H9 (cell line): ENCODE measurements at regions not wholly inside any gene's neighbourhood (a gene's known extent, or its start where the extent isn't known, plus 50 kb on each side); places are given as distances from the start of the nearest gene placed in this dataset.

ENCODE experiments used
- DNase-seq: peaks from one replicate; pipeline ENCODE4 v3.0.0-alpha.2; 2017
- H2AFZ ChIP-seq: one replicate; pipeline ENCODE4 v1.6.1; 2013; ENCODE audit warnings: mild to moderate bottlenecking, low read length, control low read depth, moderate library complexity
- H2AK5ac ChIP-seq: 2 replicates; pipeline ENCODE4 v1.6.1; 2013; ENCODE audit warnings: low read length, control low read depth, mixed read lengths; ENCODE audit not compliant: insufficient read length
- H2BK120ac ChIP-seq: one replicate; pipeline ENCODE4 v1.6.1; 2013; ENCODE audit warnings: low read depth, mild to moderate bottlenecking, low read length, control low read depth, inconsistent platforms; ENCODE audit not compliant: poor library complexity, severe bottlenecking
- H2BK12ac ChIP-seq: 2 replicates; pipeline ENCODE4 v1.6.1; 2013; ENCODE audit warnings: low read length, control low read depth, mixed read lengths, low read depth; ENCODE audit not compliant: insufficient read length
- H2BK15ac ChIP-seq: 2 replicates; pipeline ENCODE4 v1.6.1; 2013; ENCODE audit warnings: low read depth, low read length, control low read depth
- H2BK20ac ChIP-seq: one replicate; pipeline ENCODE4 v1.6.1; 2013; ENCODE audit warnings: low read depth, mild to moderate bottlenecking, low read length, control low read depth, inconsistent platforms; ENCODE audit not compliant: poor library complexity, severe bottlenecking
- H2BK5ac ChIP-seq: 2 replicates; pipeline ENCODE4 v1.6.1; 2013; ENCODE audit warnings: low read length, control low read depth, mixed read lengths; ENCODE audit not compliant: insufficient read length
- H3K14ac ChIP-seq: 2 replicates; pipeline ENCODE4 v1.6.1; 2013; ENCODE audit warnings: low read length, control low read depth; ENCODE audit not compliant: insufficient read depth
- H3K18ac ChIP-seq: 2 replicates; pipeline ENCODE4 v1.6.1; 2013; ENCODE audit warnings: low read depth, mild to moderate bottlenecking, mixed read lengths, low read length, control low read depth; ENCODE audit not compliant: insufficient read length
- H3K23ac ChIP-seq: 2 replicates; pipeline ENCODE4 v1.6.1; 2013; ENCODE audit warnings: low read length, control low read depth, mixed read lengths, low read depth; ENCODE audit not compliant: insufficient read length
- H3K23me2 ChIP-seq: 2 replicates; pipeline ENCODE4 v1.6.1; 2013; ENCODE audit warnings: low read depth, mild to moderate bottlenecking, mixed read lengths, low read length, control low read depth; ENCODE audit not compliant: insufficient read length, poor library complexity, severe bottlenecking
- H3K27ac ChIP-seq: 2 replicates; pipeline ENCODE4 v1.5.1; 2013; ENCODE audit warnings: low read length, control low read depth, mixed read lengths, low read depth; ENCODE audit not compliant: insufficient read length
- H3K27me3 ChIP-seq: 2 replicates; pipeline ENCODE4 v1.6.1; 2013; ENCODE audit warnings: low read length, control low read depth, inconsistent platforms; ENCODE audit not compliant: insufficient read depth
- H3K4ac ChIP-seq: 2 replicates; pipeline ENCODE4 v1.6.1; 2013; ENCODE audit warnings: low read depth, mild to moderate bottlenecking, control low read depth, inconsistent platforms, low read length, moderate library complexity
- H3K4me1 ChIP-seq: 2 replicates; pipeline ENCODE4 v1.6.1; 2013; ENCODE audit warnings: low read length, control low read depth, inconsistent platforms; ENCODE audit not compliant: insufficient read depth
- H3K4me2 ChIP-seq: 2 replicates; pipeline ENCODE4 v1.6.1; 2013; ENCODE audit warnings: low read length, control low read depth, mixed read lengths; ENCODE audit not compliant: insufficient read length, insufficient read depth
- H3K56ac ChIP-seq: 2 replicates; pipeline ENCODE4 v1.6.1; 2013; ENCODE audit warnings: low read depth, mild to moderate bottlenecking, mixed read lengths, low read length, control low read depth; ENCODE audit not compliant: insufficient read length
- H3K79me1 ChIP-seq: 2 replicates; pipeline ENCODE4 v1.6.1; 2013; ENCODE audit warnings: low read depth, mild to moderate bottlenecking, moderate library complexity, low read length, control low read depth, inconsistent platforms; ENCODE audit not compliant: insufficient read depth, poor library complexity, severe bottlenecking
- H3K79me2 ChIP-seq: 2 replicates; pipeline ENCODE4 v1.6.1; 2013; ENCODE audit warnings: low read length, control low read depth, inconsistent platforms; ENCODE audit not compliant: insufficient read depth
- H3K9ac ChIP-seq: 2 replicates; pipeline ENCODE4 v1.6.1; 2013; ENCODE audit warnings: low read length, control low read depth, mixed read lengths; ENCODE audit not compliant: insufficient read length; ENCODE audit errors: extremely low read depth
- H3K9me3 ChIP-seq: one replicate; pipeline ENCODE4 v1.6.1; 2013; ENCODE audit warnings: low read depth, low read length, inconsistent platforms; ENCODE audit not compliant: control insufficient read depth
- H3T11ph ChIP-seq: one replicate; pipeline ENCODE4 v1.6.1; 2013; ENCODE audit warnings: mild to moderate bottlenecking, low read length, control low read depth, inconsistent platforms
- H4K20me1 ChIP-seq: one replicate; pipeline ENCODE4 v1.6.1; 2013; ENCODE audit not compliant: control insufficient read depth, insufficient read length, insufficient read depth
- H4K5ac ChIP-seq: 2 replicates; pipeline ENCODE4 v1.6.1; 2013; ENCODE audit warnings: low read depth, mild to moderate bottlenecking, mixed read lengths, low read length, control low read depth; ENCODE audit not compliant: insufficient read length
- H4K8ac ChIP-seq: replicated peaks from 2 replicates; pipeline ENCODE4 v1.6.1; 2013; ENCODE audit warnings: low read length, control low read depth, mixed read lengths, low read depth; ENCODE audit not compliant: insufficient read length
- H4K91ac ChIP-seq: 2 replicates; pipeline ENCODE4 v1.6.1; 2013; ENCODE audit warnings: low read depth, mild to moderate bottlenecking, moderate library complexity, mixed read lengths, low read length, control low read depth; ENCODE audit not compliant: insufficient read length
- H3K27ac Mint-ChIP-seq, 3 experiments: 2 replicates in 2 of 3; 3 replicates in 1 of 3; pipeline ENCODE4 v1.8.0; 2020 to 2021; ENCODE audit warnings: mixed read lengths in 3 of 3, mild to moderate bottlenecking in 1 of 3, moderate library complexity in 1 of 3
- H3K27me3 Mint-ChIP-seq: 2 replicates; pipeline ENCODE4 v1.8.0; 2021; ENCODE audit warnings: low read depth, mild to moderate bottlenecking, moderate library complexity, mixed read lengths
- H3K36me3 Mint-ChIP-seq, 3 experiments: 2 replicates in 2 of 3; 3 replicates in 1 of 3; pipeline ENCODE4 v1.8.0; 2020 to 2021; ENCODE audit warnings: low read depth in 3 of 3, mixed read lengths in 3 of 3; ENCODE audit not compliant: insufficient read depth in 1 of 3
- H3K4me1 Mint-ChIP-seq, 2 experiments: 2 replicates each; pipeline ENCODE4 v1.8.0; 2020; ENCODE audit warnings: mixed read lengths in 2 of 2
- H3K4me3 Mint-ChIP-seq, 2 experiments: 2 replicates in 1 of 2; 3 replicates in 1 of 2; pipeline ENCODE4 v1.8.0; 2020 to 2021; ENCODE audit warnings: mild to moderate bottlenecking in 2 of 2, mixed read lengths in 2 of 2, moderate library complexity in 1 of 2
- H3K9me3 Mint-ChIP-seq, 2 experiments: 2 replicates in 1 of 2; 3 replicates in 1 of 2; pipeline ENCODE4 v1.8.0; 2020; ENCODE audit warnings: mild to moderate bottlenecking in 2 of 2, mixed read lengths in 2 of 2, moderate library complexity in 1 of 2
- CTCF ChIP-seq: fragments of 200-600 bp; sonication (generic); conservative IDR thresholded peaks from 3 replicates; pipeline ENCODE4 v1.8.0; 2021; ENCODE audit warnings: antibody characterized with exemption, mild to moderate bottlenecking
- WGBS: extraction: QIAGEN DNeasy Blood & Tissue Kit; methylation state at CpG from one replicate; pipeline ENCODE4 v1.1.7; 2013; ENCODE audit warnings: missing lambda C conversion rate, low lambda C conversion rate, mixed read lengths; ENCODE audit not compliant: insufficient read length; ENCODE audit errors: extremely low coverage; 5-methylcytosine and 5-hydroxymethylcytosine counted together

GRCh38 chr12:91490667-91491311 lies 308.2 kb upstream of the DCN start:
- no peak overlapping the region for H3K4me3 Mint-ChIP-seq
- no peak for TF ChIP-seq CTCF
- no peak overlapping the region for H3K4me2 ChIP-seq

More at GRCh38 chr12:91490667-91491311, 308.2 kb upstream of the DCN start:
- no peak overlapping the region for H4K91ac ChIP-seq
- H3K9me3 Mint-ChIP-seq = no peaks in the 10 kb centered on the region
- no peak overlapping the region for H2BK120ac ChIP-seq
- no peak for DNase-seq
- H2BK15ac ChIP-seq = no peak overlapping the region
- no peaks in the 10 kb centered on the region for H3K79me1 ChIP-seq
- H3K36me3 Mint-ChIP-seq = no peaks in the 10 kb centered on the region
- H2BK12ac ChIP-seq = no peak overlapping the region
- no peak overlapping the region for H3K27ac ChIP-seq
- H3K4me1 ChIP-seq = no peaks in the 10 kb centered on the region
- H3K14ac ChIP-seq = no peak overlapping the region
- H3K27me3 ChIP-seq = no peaks in the 10 kb centered on the region
- H4K5ac ChIP-seq = no peak overlapping the region
- H3K4me1 Mint-ChIP-seq = no peaks in the 10 kb centered on the region; a peak in 1 of 4 replicates
- H4K8ac ChIP-seq = no peak overlapping the region
- no peaks in the 10 kb centered on the region for H4K20me1 ChIP-seq
- H3K79me2 ChIP-seq = no peaks in the 10 kb centered on the region
- no peak overlapping the region for H2AFZ ChIP-seq
- WGBS = no CpG with 5 or more reads among the region's 4 CpGs
- no peaks in the 10 kb centered on the region for H3K9me3 ChIP-seq
- H3K4ac ChIP-seq = no peak overlapping the region
- H3K27me3 Mint-ChIP-seq = no peaks in the 10 kb centered on the region
- H2BK5ac ChIP-seq = no peak overlapping the region
- no peak overlapping the region for H3K27ac Mint-ChIP-seq
- no peak overlapping the region for H3T11ph ChIP-seq
- no peak overlapping the region for H3K23ac ChIP-seq
- no peak overlapping the region for H2AK5ac ChIP-seq
- H3K56ac ChIP-seq = no peak overlapping the region
- H3K23me2 ChIP-seq = no peaks in the 10 kb centered on the region
- no peak overlapping the region for H3K9ac ChIP-seq
- no peak overlapping the region for H2BK20ac ChIP-seq
- H3K18ac ChIP-seq = no peak overlapping the region
